ENCODE measurements at regions not wholly inside any gene's neighbourhood (a gene's known extent, or its start where the extent isn't known, plus 50 kb on each side); places are given as distances from the start of the nearest gene placed in this dataset.

GRCh38 chr10:121265360-121266123 lies 332.7 kb downstream of the FGFR2 start:
- H3K4me1 ChIP-seq: peaks cover 0 to 10% (median 0%) of the 10 kb centered on the region in 3 donors
- H3K4me3 ChIP-seq: no peak overlapping the region
- ATAC-seq: no peak
- no peaks in the 10 kb centered on the region for H3K9me3 ChIP-seq
- H3K27ac ChIP-seq: peak overlapping the region in 1 of 4 donors; percentile 15
- 41 to 48% methylated on average over 2 to 5 of the region's 6 CpGs for WGBS, 2 donors (ENCODE audit: low coverage in 1 of 2)
- no peaks in the 10 kb centered on the region for H3K27me3 ChIP-seq
- TF ChIP-seq EP300 (IDR thresholded peaks at IDR 0.05) (no peak), POLR2AphosphoS5 (IDR thresholded peaks at IDR 0.05) (no peak), POLR2A (IDR thresholded peaks at IDR 0.05) (no peak)
- TF ChIP-seq, protein P1, sequence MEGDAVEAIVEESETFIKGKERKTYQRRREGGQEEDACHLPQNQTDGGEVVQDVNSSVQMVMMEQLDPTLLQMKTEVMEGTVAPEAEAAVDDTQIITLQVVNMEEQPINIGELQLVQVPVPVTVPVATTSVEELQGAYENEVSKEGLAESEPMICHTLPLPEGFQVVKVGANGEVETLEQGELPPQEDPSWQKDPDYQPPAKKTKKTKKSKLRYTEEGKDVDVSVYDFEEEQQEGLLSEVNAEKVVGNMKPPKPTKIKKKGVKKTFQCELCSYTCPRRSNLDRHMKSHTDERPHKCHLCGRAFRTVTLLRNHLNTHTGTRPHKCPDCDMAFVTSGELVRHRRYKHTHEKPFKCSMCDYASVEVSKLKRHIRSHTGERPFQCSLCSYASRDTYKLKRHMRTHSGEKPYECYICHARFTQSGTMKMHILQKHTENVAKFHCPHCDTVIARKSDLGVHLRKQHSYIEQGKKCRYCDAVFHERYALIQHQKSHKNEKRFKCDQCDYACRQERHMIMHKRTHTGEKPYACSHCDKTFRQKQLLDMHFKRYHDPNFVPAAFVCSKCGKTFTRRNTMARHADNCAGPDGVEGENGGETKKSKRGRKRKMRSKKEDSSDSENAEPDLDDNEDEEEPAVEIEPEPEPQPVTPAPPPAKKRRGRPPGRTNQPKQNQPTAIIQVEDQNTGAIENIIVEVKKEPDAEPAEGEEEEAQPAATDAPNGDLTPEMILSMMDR (IDR thresholded peaks at IDR 0.05): no peak
- no peaks in the 10 kb centered on the region for H3K36me3 ChIP-seq

DNA sequence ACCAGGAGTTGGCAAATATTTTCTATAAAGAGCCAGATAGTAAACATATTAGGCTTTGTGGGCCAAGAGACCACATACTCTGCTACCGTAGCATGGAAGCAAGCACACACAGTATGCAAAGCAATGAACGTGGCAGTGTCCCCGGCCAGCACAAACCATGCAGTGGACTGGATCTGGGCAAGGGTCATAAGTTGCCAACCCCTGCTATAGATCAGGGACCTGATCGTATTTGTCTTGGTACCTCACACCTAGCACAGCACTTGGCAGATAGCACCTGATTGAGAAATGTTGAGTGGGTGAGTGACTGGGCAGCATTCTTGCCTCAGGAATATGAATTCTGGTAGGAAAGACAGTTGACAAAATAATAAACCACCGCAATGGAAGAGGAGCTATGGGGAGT lies 331.9 kb downstream of the FGFR2 start:
- TF ChIP-seq POLR2A (IDR thresholded peaks at IDR 0.05): no peak
- no peak for TF ChIP-seq POLR2AphosphoS5 (IDR thresholded peaks at IDR 0.05)
- no peak for TF ChIP-seq EP300 (IDR thresholded peaks at IDR 0.05)
- TF ChIP-seq, protein P1 (IDR thresholded peaks at IDR 0.05): no peak
- 56 to 75% methylated on average over 3 to 5 of the region's 5 CpGs for WGBS, 2 donors (ENCODE audit: low coverage in 1 of 2)
- Histone ChIP-seq H3K9me3 (no peaks in the 10 kb centered on the region), H3K27ac (no peak overlapping the region), H3K27me3 (no peaks in the 10 kb centered on the region), H3K36me3 (no peaks in the 10 kb centered on the region), H3K4me1 (peaks cover 0 to 10% (median 0%) of the 10 kb centered on the region in 3 donors), H3K4me3 (no peak overlapping the region)
- ATAC-seq: no peak

- no peak for ATAC-seq
- TF ChIP-seq POLR2AphosphoS5 (IDR thresholded peaks at IDR 0.05) (no peak), EP300 (IDR thresholded peaks at IDR 0.05) (no peak), POLR2A (IDR thresholded peaks at IDR 0.05) (no peak)
- TF ChIP-seq, protein P1 (IDR thresholded peaks at IDR 0.05): no peak
- peaks cover 0 to 10% (median 0%) of the 10 kb centered on the region in 3 donors for H3K4me1 ChIP-seq
- no peaks in the 10 kb centered on the region for H3K36me3 ChIP-seq
- no peak overlapping the region for H3K4me3 ChIP-seq
- WGBS, 2 donors (ENCODE audit: low coverage in 1 of 2): 89 to 92% methylated on average over 6 to 9 of the region's 11 CpGs
- no peak overlapping the region for H3K27ac ChIP-seq
- H3K9me3 ChIP-seq: no peaks in the 10 kb centered on the region
- H3K27me3 ChIP-seq: peaks cover 4% of the 10 kb centered on the region
These were observed 330.8 kb downstream of the FGFR2 start for GRCh38 chr10:121267236-121268003.

- Histone ChIP-seq H3K4me1 (peaks cover 0 to 10% (median 0%) of the 10 kb centered on the region in 3 donors), H3K4me3 (no peak overlapping the region), H3K36me3 (no peaks in the 10 kb centered on the region), H3K9me3 (no peaks in the 10 kb centered on the region), H3K27ac (no peak overlapping the region), H3K27me3 (peaks cover 4% of the 10 kb centered on the region)
- TF ChIP-seq, protein P1 (IDR thresholded peaks at IDR 0.05): no peak
- no peak for TF ChIP-seq POLR2A (IDR thresholded peaks at IDR 0.05)
- 69 to 86% methylated on average over 5 of the region's 5 CpGs for WGBS, 2 donors (ENCODE audit: low coverage in 1 of 2)
- no peak for ATAC-seq
These were observed 329.9 kb downstream of the FGFR2 start for GRCh38 chr10:121268363-121268762.

All from gastroesophageal sphincter (tissue), 4 donors.